HepG2 (cell line): ENCODE measurements at regions not wholly inside any gene's neighbourhood (a gene's known extent, or its start where the extent isn't known, plus 50 kb on each side); places are given as distances from the start of the nearest gene placed in this dataset.

Experiments used
- ATF2 ChIP-seq: sonication (generic); formaldehyde crosslinking; IDR thresholded peaks from 2 replicates; pipeline ENCODE4 v1.4.0; 2020; ENCODE audit warnings: missing genetic modification reagents
- GTF2F1 ChIP-seq: fragments of 150-350 bp; IDR thresholded peaks from 2 replicates; pipeline ENCODE4 v1.6.1; 2014; ENCODE audit warnings: low read length
- GTF3A ChIP-seq: sonication (generic); formaldehyde crosslinking; conservative IDR thresholded peaks from 2 replicates; pipeline ENCODE4 v1.4.0; 2020; ENCODE audit warnings: mild to moderate bottlenecking, missing genetic modification reagents
- ZNF362 ChIP-seq: sonication (generic); formaldehyde crosslinking; IDR thresholded peaks from 2 replicates; pipeline ENCODE4 v1.4.0; 2020; ENCODE audit warnings: missing genetic modification reagents, mild to moderate bottlenecking, borderline replicate concordance
- ZNF687 ChIP-seq: sonication (generic); formaldehyde crosslinking; IDR thresholded peaks from 2 replicates; pipeline ENCODE4 v1.5.1; 2020; ENCODE audit warnings: mild to moderate bottlenecking, missing genetic modification reagents, moderate library complexity
- TF ChIP-seq, protein P1 (sequence below): sonication (generic); formaldehyde crosslinking; IDR thresholded peaks from 2 replicates; pipeline ENCODE4 v1.4.0; 2020; ENCODE audit warnings: missing genetic modification reagents

DNA sequence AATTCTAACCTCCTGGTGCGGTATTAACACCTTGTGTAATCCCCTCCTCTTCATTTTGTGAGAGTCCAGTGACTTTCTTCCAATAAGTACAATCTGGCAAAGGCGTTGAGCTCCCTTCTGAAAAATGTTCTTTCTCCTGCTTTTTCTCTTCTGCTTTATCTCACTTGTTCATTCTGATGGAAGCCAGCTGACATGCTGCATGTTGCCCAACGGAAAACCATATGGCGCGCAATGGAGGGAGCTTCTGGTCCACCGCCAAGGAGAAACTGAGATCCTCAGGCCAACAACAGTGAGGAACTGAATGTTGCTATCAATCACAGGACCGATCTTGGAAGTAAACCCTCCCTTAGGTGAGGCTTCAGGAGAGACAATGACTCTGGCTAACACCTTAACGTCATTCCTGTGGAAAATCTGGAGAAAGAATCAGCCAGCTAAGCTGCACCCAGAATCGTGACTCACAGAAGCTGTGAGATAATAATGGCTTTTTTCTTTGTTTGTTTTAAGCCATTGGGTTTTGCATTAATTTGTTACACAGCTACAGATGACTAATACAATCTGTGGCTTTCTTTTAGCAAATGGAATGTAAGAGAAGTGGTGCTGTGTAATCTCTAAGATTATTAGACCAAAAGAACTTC lies 1323.9 kb upstream of the DDX18 start (continued):
- no peak for TF ChIP-seq ZNF687 (CRISPR knock-in tag)
- TF ChIP-seq, protein P1, sequence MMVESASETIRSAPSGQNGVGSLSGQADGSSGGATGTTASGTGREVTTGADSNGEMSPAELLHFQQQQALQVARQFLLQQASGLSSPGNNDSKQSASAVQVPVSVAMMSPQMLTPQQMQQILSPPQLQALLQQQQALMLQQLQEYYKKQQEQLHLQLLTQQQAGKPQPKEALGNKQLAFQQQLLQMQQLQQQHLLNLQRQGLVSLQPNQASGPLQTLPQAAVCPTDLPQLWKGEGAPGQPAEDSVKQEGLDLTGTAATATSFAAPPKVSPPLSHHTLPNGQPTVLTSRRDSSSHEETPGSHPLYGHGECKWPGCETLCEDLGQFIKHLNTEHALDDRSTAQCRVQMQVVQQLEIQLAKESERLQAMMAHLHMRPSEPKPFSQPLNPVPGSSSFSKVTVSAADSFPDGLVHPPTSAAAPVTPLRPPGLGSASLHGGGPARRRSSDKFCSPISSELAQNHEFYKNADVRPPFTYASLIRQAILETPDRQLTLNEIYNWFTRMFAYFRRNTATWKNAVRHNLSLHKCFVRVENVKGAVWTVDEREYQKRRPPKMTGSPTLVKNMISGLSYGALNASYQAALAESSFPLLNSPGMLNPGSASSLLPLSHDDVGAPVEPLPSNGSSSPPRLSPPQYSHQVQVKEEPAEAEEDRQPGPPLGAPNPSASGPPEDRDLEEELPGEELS (CRISPR knock-in tag), result no peak
- no peak for TF ChIP-seq ZNF362 (CRISPR knock-in tag)
- TF ChIP-seq GTF2F1, result no peak
- TF ChIP-seq ATF2, result no peak
- TF ChIP-seq GTF3A, result no peak
